ENCODE measurements at regions not wholly inside any gene's neighbourhood (a gene's known extent, or its start where the extent isn't known, plus 50 kb on each side); places are given as distances from the start of the nearest gene placed in this dataset.

- H3K36me3 ChIP-seq (ENCODE audit: control insufficient read depth in 1 of 2, insufficient read depth in 2 of 2, low read depth in 1 of 2, low read length in 2 of 2): no peaks in the 10 kb centered on the region
- no peak overlapping the region for H2BK5ac ChIP-seq (ENCODE audit: low read depth, low read length, poor library complexity, severe bottlenecking)
Observed at GRCh38 chr3:31442755-31443154, 90.0 kb upstream of the STT3B start.

DNA sequence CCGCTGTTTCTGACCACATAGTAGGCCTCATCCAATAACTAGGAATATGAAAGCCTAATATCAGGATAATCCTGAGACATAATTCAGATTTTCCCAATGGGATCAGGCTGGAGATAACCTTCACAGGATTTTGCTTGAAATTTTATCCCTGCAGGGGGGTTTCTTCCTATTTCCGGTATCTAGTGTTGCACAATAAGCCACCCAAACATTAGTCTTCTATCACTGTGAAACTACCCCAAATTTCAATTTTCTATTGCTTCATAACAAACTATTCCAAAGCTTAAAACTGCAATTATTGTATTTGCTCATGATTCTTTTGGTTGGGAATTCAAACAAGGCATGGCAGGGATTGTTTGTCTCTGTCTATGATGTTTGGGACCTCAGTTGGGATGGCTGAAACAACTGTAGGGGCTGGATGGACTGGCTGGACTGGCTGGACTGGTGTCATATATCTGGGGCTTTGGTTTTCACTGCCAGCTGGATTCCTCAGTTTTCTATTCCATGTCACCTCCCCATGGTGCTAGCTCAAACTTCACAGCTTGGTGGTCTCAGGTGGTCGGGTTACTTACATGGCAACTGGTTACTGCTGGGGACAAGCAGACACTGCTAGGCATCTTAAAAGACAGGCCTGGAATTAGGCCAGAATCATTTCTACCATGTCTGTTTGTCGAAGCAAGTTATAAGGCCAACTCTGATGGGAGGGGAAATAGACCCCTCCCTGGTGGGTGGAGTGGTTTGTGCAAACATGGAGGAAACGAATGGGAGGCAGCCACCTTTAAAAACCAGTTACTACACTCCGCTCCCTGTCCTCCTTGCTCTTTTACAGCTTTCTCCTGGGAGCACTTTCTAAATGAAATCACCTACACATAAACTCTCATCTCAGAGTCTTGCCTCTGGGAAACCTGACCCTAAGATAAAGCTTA lies 88.2 kb upstream of the STT3B start:
- no peak overlapping the region for H3K14ac ChIP-seq (ENCODE audit: low read length in 2 of 2)
- no peaks in the 10 kb centered on the region for H3K27me3 ChIP-seq (ENCODE audit: control insufficient read depth in 1 of 2, insufficient read depth in 1 of 2, low read length in 2 of 2)
- H3K36me3 ChIP-seq (ENCODE audit: control insufficient read depth in 1 of 2, insufficient read depth in 2 of 2, low read depth in 1 of 2, low read length in 2 of 2): no peaks in the 10 kb centered on the region
- H2AFZ ChIP-seq (ENCODE audit: low read depth, low read length): no peak overlapping the region
- H3K4ac ChIP-seq (ENCODE audit: low read depth in 1 of 2, low read length in 2 of 2): no peak overlapping the region
- H2AK5ac ChIP-seq (ENCODE audit: low read length, severe bottlenecking): no peak overlapping the region
- H3K9me3 ChIP-seq (ENCODE audit: control insufficient read depth, low read length): no peaks in the 10 kb centered on the region
- no peak overlapping the region for H3K4me3 ChIP-seq (ENCODE audit: insufficient read depth in 1 of 2, low read depth in 1 of 2, low read length in 2 of 2)
- no peak overlapping the region for H3K27ac ChIP-seq (ENCODE audit: low read length, poor library complexity, severe bottlenecking)
- no peaks in the 10 kb centered on the region for H3K4me1 ChIP-seq (ENCODE audit: control insufficient read depth, insufficient read depth, low read depth, low read length)
- no peak overlapping the region for H4K8ac ChIP-seq (ENCODE audit: low read length)
- no peak for DNase-seq
- H2BK12ac ChIP-seq (ENCODE audit: low read length in 2 of 2): no peak overlapping the region
- H3K18ac ChIP-seq (ENCODE audit: low read depth in 1 of 2, low read length in 2 of 2): no peak overlapping the region
- H2BK120ac ChIP-seq (ENCODE audit: low read depth, low read length): no peak overlapping the region
- no peak overlapping the region for H3K9ac ChIP-seq (ENCODE audit: low read length)
- 86% methylated on average over 6 of the region's 6 CpGs for WGBS
- H3K23ac ChIP-seq (ENCODE audit: low read length in 2 of 2): no peak overlapping the region
- no peak overlapping the region for H3K4me2 ChIP-seq (ENCODE audit: low read length, poor library complexity, severe bottlenecking)
- H3K79me1 ChIP-seq (replicated peaks; ENCODE audit: low read length, poor library complexity, severe bottlenecking): no peaks in the 10 kb centered on the region
- no peak overlapping the region for H4K91ac ChIP-seq (ENCODE audit: low read length)
- H2BK5ac ChIP-seq (ENCODE audit: low read depth, low read length, poor library complexity, severe bottlenecking): no peak overlapping the region
- H2BK15ac ChIP-seq (ENCODE audit: low read depth, poor library complexity, severe bottlenecking): no peak overlapping the region

More at GRCh38 chr3:31442755-31443154, 90.0 kb upstream of the STT3B start:
- H2AK5ac ChIP-seq (ENCODE audit: low read length, severe bottlenecking): no peak overlapping the region
- peaks cover 1% of the 10 kb centered on the region for H3K9me3 ChIP-seq (ENCODE audit: control insufficient read depth, low read length)
- H3K4me3 ChIP-seq (ENCODE audit: insufficient read depth in 1 of 2, low read depth in 1 of 2, low read length in 2 of 2): no peak overlapping the region
- H2BK120ac ChIP-seq (ENCODE audit: low read depth, low read length): no peak overlapping the region
- H4K8ac ChIP-seq (ENCODE audit: low read length): no peak overlapping the region
- H2AFZ ChIP-seq (ENCODE audit: low read depth, low read length): no peak overlapping the region
- no peak overlapping the region for H3K18ac ChIP-seq (ENCODE audit: low read depth in 1 of 2, low read length in 2 of 2)
- no peak overlapping the region for H3K14ac ChIP-seq (ENCODE audit: low read length in 2 of 2)
- no peak for DNase-seq
- no peaks in the 10 kb centered on the region for H3K4me1 ChIP-seq (ENCODE audit: control insufficient read depth, insufficient read depth, low read depth, low read length)
- 98% methylated on average over 2 of the region's 2 CpGs for WGBS
- no peak overlapping the region for H3K4me2 ChIP-seq (ENCODE audit: low read length, poor library complexity, severe bottlenecking)
- H3K23ac ChIP-seq (ENCODE audit: low read length in 2 of 2): no peak overlapping the region
- H4K91ac ChIP-seq (ENCODE audit: low read length): no peak overlapping the region
- H2BK12ac ChIP-seq (ENCODE audit: low read length in 2 of 2): no peak overlapping the region
- H3K9ac ChIP-seq (ENCODE audit: low read length): no peak overlapping the region
- no peak overlapping the region for H3K4ac ChIP-seq (ENCODE audit: low read depth in 1 of 2, low read length in 2 of 2)
- no peak overlapping the region for H3K27ac ChIP-seq (ENCODE audit: low read length, poor library complexity, severe bottlenecking)
- no peaks in the 10 kb centered on the region for H3K79me1 ChIP-seq (replicated peaks; ENCODE audit: low read length, poor library complexity, severe bottlenecking)
- H3K27me3 ChIP-seq (ENCODE audit: control insufficient read depth in 1 of 2, insufficient read depth in 1 of 2, low read length in 2 of 2): no peaks in the 10 kb centered on the region
- H2BK15ac ChIP-seq (ENCODE audit: low read depth, poor library complexity, severe bottlenecking): no peak overlapping the region

GRCh38 chr3:31445701-31446100 lies 87.0 kb upstream of the STT3B start:
- no peak overlapping the region for H2AK5ac ChIP-seq (ENCODE audit: low read length, severe bottlenecking)
- no peak overlapping the region for H2BK12ac ChIP-seq (ENCODE audit: low read length in 2 of 2)
- H3K27me3 ChIP-seq (ENCODE audit: control insufficient read depth in 1 of 2, insufficient read depth in 1 of 2, low read length in 2 of 2): no peaks in the 10 kb centered on the region
- no peak overlapping the region for H2BK120ac ChIP-seq (ENCODE audit: low read depth, low read length)
- no peak for DNase-seq
- no peak overlapping the region for H2BK15ac ChIP-seq (ENCODE audit: low read depth, poor library complexity, severe bottlenecking)
- no peaks in the 10 kb centered on the region for H3K9me3 ChIP-seq (ENCODE audit: control insufficient read depth, low read length)
- H3K4me2 ChIP-seq (ENCODE audit: low read length, poor library complexity, severe bottlenecking): no peak overlapping the region
- H3K4me3 ChIP-seq (ENCODE audit: insufficient read depth in 1 of 2, low read depth in 1 of 2, low read length in 2 of 2): no peak overlapping the region
- no peak overlapping the region for H3K18ac ChIP-seq (ENCODE audit: low read depth in 1 of 2, low read length in 2 of 2)
- no peak overlapping the region for H4K91ac ChIP-seq (ENCODE audit: low read length)
- H3K36me3 ChIP-seq (ENCODE audit: control insufficient read depth in 1 of 2, insufficient read depth in 2 of 2, low read depth in 1 of 2, low read length in 2 of 2): no peaks in the 10 kb centered on the region
- H3K9ac ChIP-seq (ENCODE audit: low read length): no peak overlapping the region
- no peak overlapping the region for H4K8ac ChIP-seq (ENCODE audit: low read length)
- no peak overlapping the region for H3K14ac ChIP-seq (ENCODE audit: low read length in 2 of 2)
- no peak overlapping the region for H2BK5ac ChIP-seq (ENCODE audit: low read depth, low read length, poor library complexity, severe bottlenecking)
- H3K27ac ChIP-seq (ENCODE audit: low read length, poor library complexity, severe bottlenecking): no peak overlapping the region
- WGBS: no CpG with 5 or more reads among the region's 1 CpG
- H3K23ac ChIP-seq (ENCODE audit: low read length in 2 of 2): no peak overlapping the region
- H3K79me1 ChIP-seq (replicated peaks; ENCODE audit: low read length, poor library complexity, severe bottlenecking): no peaks in the 10 kb centered on the region
- no peak overlapping the region for H2AFZ ChIP-seq (ENCODE audit: low read depth, low read length)
- no peaks in the 10 kb centered on the region for H3K4me1 ChIP-seq (ENCODE audit: control insufficient read depth, insufficient read depth, low read depth, low read length)
- H3K4ac ChIP-seq (ENCODE audit: low read depth in 1 of 2, low read length in 2 of 2): no peak overlapping the region

GRCh38 chr3:31448035-31448881 lies 84.5 kb upstream of the STT3B start:
- no peak overlapping the region for H3K23ac ChIP-seq (ENCODE audit: low read length in 2 of 2)
- H3K27ac ChIP-seq (ENCODE audit: low read length, poor library complexity, severe bottlenecking): no peak overlapping the region
- no peak overlapping the region for H3K18ac ChIP-seq (ENCODE audit: low read depth in 1 of 2, low read length in 2 of 2)
- H3K4ac ChIP-seq (ENCODE audit: low read depth in 1 of 2, low read length in 2 of 2): no peak overlapping the region
- no peaks in the 10 kb centered on the region for H3K36me3 ChIP-seq (ENCODE audit: control insufficient read depth in 1 of 2, insufficient read depth in 2 of 2, low read depth in 1 of 2, low read length in 2 of 2)
- H4K91ac ChIP-seq (ENCODE audit: low read length): no peak overlapping the region
- no peak overlapping the region for H4K8ac ChIP-seq (ENCODE audit: low read length)
- H3K9me3 ChIP-seq (ENCODE audit: control insufficient read depth, low read length): no peaks in the 10 kb centered on the region
- 86% methylated on average over 1 of the region's 1 CpG for WGBS
- no peak overlapping the region for H2BK15ac ChIP-seq (ENCODE audit: low read depth, poor library complexity, severe bottlenecking)
- H2BK12ac ChIP-seq (ENCODE audit: low read length in 2 of 2): no peak overlapping the region
- no peak overlapping the region for H3K9ac ChIP-seq (ENCODE audit: low read length)
- no peak overlapping the region for H2AFZ ChIP-seq (ENCODE audit: low read depth, low read length)
- peaks cover 0 to 6% of the 10 kb centered on the region in 2 experiments for H3K27me3 ChIP-seq (ENCODE audit: control insufficient read depth in 1 of 2, insufficient read depth in 1 of 2, low read length in 2 of 2)
- H2AK5ac ChIP-seq (ENCODE audit: low read length, severe bottlenecking): no peak overlapping the region
- H3K14ac ChIP-seq (ENCODE audit: low read length in 2 of 2): peak overlapping the region in 1 of 2 experiments; percentile 18
- H3K4me3 ChIP-seq (ENCODE audit: insufficient read depth in 1 of 2, low read depth in 1 of 2, low read length in 2 of 2): no peak overlapping the region
- H3K79me1 ChIP-seq (replicated peaks; ENCODE audit: low read length, poor library complexity, severe bottlenecking): no peaks in the 10 kb centered on the region
- H2BK5ac ChIP-seq (ENCODE audit: low read depth, low read length, poor library complexity, severe bottlenecking): no peak overlapping the region
- H2BK120ac ChIP-seq (ENCODE audit: low read depth, low read length): no peak overlapping the region
- H3K4me2 ChIP-seq (ENCODE audit: low read length, poor library complexity, severe bottlenecking): no peak overlapping the region
- DNase-seq: no peak
- no peaks in the 10 kb centered on the region for H3K4me1 ChIP-seq (ENCODE audit: control insufficient read depth, insufficient read depth, low read depth, low read length)
